Pancreas (tissue), 10 donors: ENCODE measurements at regions not wholly inside any gene's neighbourhood (a gene's known extent, or its start where the extent isn't known, plus 50 kb on each side); places are given as distances from the start of the nearest gene placed in this dataset.

Experiments used
- ATAC-seq, 4 donors: fragments of 200-7000 bp; cut with Tn5 transposase; one replicate each; pipeline versions ENCODE4 v1.8.0 to v1.9.1; 2020; ENCODE audit warnings: mild to moderate bottlenecking in 4 of 4, moderate library complexity in 4 of 4
- DNase-seq, 6 donors: peaks; one replicate each; pipeline ENCODE4 v3.0.0-alpha.2; 2020
- FAIRE-seq: peaks from 2 replicates; lab custom pipeline; 2012; peaks lifted over from hg19 to GRCh38; lab: Jason Lieb, UNC
- H3K27ac ChIP-seq, 4 donors: fragments of 200-600 bp; sonication (generic); 1 replicate in 3 of 4; 2 replicates in 1 of 4; pipeline versions ENCODE4 v1.5.0 to v1.8.0; 2020
- H3K27me3 ChIP-seq, 4 donors: fragments of 200-600 bp; one replicate each; pipeline ENCODE4 v1.8.0; 2021
- H3K36me3 ChIP-seq, 3 donors: fragments of 200-600 bp; sonication (generic) in 1 of 3; one replicate each; pipeline versions ENCODE4 v1.5.0 to v1.8.0; 2020 to 2021
- H3K4me1 ChIP-seq, 3 donors: fragments of 200-600 bp; one replicate each; pipeline ENCODE4 v1.8.0; 2021
- H3K4me3 ChIP-seq, 4 donors: fragments of 200-600 bp; sonication (generic) in 2 of 4; one replicate each; pipeline versions ENCODE4 v1.5.0 to v1.8.0; 2020 to 2021
- H3K9me3 ChIP-seq, 4 donors: fragments of 200-600 bp; one replicate each; pipeline ENCODE4 v1.8.0; 2021
- WGBS, 2 donors: extraction: QIAGEN DNeasy Blood & Tissue Kit; methylation state at CpG; one replicate each; pipeline ENCODE4 v1.1.7; 2013; 5-methylcytosine and 5-hydroxymethylcytosine counted together
- intact Hi-C, 3 donors: fragments of 100-400 bp; cut with DNase I; formaldehyde crosslinking; loops; one replicate each; pipeline versions ENCODE4 v1.11.1 to v1.14.2; 2022
- TF ChIP-seq, protein P1 (sequence below), 4 donors: fragments of 200-600 bp; sonication (generic) in 3 of 4; IDR thresholded peaks; one replicate each; pipeline versions ENCODE4 v1.5.0 to v1.8.0; 2021; ENCODE audit warnings: antibody characterized with exemption in 4 of 4
- donor health status: healthy with polysubstance abuse.
- donor health status: DM: no; HTN: no; CAD: no; lungs with moderate emphysema.
- donor health status: DM: no; HTN: no; CAD: no.
- donor health status: control.
- donor health status: control.
- donor health status: Bipolar disorder and iron deficiency.
- donor health status: DM: yes; HTN: yes; CAD: no.
- donor health status: DM: no; HTN: no; CAD: no.
- donor health status: DM: no; HTN: no; CAD: no.
- donor health status: DM: yes; HTN: yes; CAD: no.

DNA sequence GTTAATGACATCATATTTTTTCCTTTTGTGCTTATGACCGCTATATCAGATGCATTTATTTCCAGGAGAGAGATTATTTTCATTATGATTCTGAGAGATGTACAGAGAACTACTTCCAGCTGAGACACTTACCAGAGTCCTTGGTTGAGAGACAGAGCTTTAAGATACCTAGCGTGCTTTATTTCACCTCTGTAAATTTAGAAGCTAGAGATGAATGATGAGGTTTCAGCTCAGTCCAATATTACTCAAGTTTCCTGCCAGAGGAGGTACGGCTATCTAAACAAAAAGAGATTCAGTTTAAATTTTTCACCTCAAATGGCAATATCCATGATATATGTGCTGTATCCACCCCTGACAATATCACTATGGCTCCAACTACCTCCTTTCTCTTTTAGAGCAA lies 182.6 kb upstream of the FAM3C start:
- H3K36me3 ChIP-seq, result no peaks in the 10 kb centered on the region
- TF ChIP-seq, protein P1, sequence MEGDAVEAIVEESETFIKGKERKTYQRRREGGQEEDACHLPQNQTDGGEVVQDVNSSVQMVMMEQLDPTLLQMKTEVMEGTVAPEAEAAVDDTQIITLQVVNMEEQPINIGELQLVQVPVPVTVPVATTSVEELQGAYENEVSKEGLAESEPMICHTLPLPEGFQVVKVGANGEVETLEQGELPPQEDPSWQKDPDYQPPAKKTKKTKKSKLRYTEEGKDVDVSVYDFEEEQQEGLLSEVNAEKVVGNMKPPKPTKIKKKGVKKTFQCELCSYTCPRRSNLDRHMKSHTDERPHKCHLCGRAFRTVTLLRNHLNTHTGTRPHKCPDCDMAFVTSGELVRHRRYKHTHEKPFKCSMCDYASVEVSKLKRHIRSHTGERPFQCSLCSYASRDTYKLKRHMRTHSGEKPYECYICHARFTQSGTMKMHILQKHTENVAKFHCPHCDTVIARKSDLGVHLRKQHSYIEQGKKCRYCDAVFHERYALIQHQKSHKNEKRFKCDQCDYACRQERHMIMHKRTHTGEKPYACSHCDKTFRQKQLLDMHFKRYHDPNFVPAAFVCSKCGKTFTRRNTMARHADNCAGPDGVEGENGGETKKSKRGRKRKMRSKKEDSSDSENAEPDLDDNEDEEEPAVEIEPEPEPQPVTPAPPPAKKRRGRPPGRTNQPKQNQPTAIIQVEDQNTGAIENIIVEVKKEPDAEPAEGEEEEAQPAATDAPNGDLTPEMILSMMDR (IDR thresholded peaks at IDR 0.05), result no peak
- no peak overlapping the region for H3K4me3 ChIP-seq
- H3K9me3 ChIP-seq, result no peaks in the 10 kb centered on the region
- no peak for FAIRE-seq
- peaks cover 5 to 18% (median 13%) of the 10 kb centered on the region in 3 donors for H3K4me1 ChIP-seq
- intact Hi-C loops, result no loop called here
- no peak for DNase-seq
- no peak for ATAC-seq
- H3K27ac ChIP-seq, result no peak overlapping the region
- WGBS, 2 donors, result 63 to 80% methylated on average over 3 of the region's 3 CpGs
- no peaks in the 10 kb centered on the region for H3K27me3 ChIP-seq

DNA sequence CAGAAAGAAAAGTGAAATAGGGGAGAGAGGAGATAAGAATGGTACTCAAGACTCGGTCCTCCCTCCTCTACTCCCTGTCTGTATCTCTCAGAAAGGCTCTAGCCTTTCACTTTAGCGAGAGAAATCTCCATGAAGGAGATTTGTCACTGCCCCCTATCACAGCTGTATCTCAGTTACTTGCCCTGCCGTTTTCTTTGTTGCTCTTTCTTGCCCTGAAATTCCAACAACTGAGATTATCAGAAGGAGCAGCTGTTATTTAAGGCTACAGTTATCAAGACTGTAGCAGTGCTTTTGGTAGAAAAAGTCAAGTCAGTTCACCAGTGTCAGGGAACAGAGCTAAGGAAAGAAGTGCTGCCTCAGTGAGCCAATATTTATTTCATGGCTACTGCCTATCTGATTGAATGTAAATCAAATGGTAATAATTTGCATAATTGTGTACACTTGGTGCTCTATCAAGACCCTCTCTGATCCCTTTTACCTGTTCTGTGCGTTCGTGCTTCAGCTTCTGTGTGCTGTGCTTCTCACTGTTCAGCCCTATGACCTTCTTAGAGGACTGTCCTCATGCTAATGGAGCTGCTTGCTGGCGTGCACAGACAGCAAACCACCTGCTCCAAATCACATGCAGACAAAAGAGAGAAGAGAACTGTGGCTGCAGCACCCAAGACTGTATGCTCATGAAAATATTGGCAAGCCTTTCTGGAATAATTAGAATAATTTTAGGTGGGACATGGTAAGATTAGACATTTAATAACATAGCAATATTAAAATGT lies 180.2 kb upstream of the FAM3C start:
- no peak for FAIRE-seq
- Histone ChIP-seq H3K27ac (no peak overlapping the region), H3K9me3 (no peaks in the 10 kb centered on the region), H3K4me3 (no peak overlapping the region), H3K36me3 (no peaks in the 10 kb centered on the region), H3K4me1 (peaks cover 0 to 7% (median 7%) of the 10 kb centered on the region in 3 donors), H3K27me3 (no peaks in the 10 kb centered on the region)
- TF ChIP-seq, protein P1 (IDR thresholded peaks at IDR 0.05), result no peak
- DNase-seq, result peak in 3 of 6 donors; percentile 14 to 29 (median 22)
- intact Hi-C loops, result no loop called here
- ATAC-seq, result peak; percentile 85 to 96 (median 90)
- 19 to 23% methylated on average over 6 of the region's 6 CpGs for WGBS, 2 donors

DNA sequence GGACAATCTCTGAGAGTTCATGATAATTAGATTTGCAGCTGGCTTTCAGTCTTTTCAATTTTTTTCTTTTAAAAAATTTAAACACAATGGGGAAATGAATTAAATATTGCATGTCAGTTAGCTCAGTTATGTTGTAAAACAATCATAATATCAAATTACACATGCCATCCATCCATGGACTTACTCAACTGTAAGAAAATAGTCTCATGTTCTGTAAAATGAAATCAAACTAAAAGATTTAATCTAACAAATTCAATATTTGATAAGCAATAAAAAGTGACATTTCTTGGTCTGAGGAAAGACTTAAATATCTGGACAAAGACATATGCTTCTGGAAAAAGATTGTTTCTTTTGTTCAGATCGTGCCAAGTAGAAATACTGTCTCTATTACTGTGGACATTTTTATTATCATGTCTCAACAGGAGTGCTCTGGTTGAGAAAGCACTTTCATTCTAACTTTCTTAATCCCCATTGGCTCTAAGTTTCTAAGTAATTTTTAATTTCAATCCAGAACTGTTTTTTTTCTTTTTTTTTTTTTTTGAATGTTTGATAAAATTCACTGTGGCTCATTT lies 179.2 kb upstream of the FAM3C start:
- DNase-seq, result no peak
- Histone ChIP-seq H3K4me3 (no peak overlapping the region), H3K27ac (no peak overlapping the region), H3K27me3 (no peaks in the 10 kb centered on the region), H3K4me1 (peaks cover 0 to 7% (median 7%) of the 10 kb centered on the region in 3 donors), H3K9me3 (no peaks in the 10 kb centered on the region), H3K36me3 (no peaks in the 10 kb centered on the region)
- TF ChIP-seq, protein P1 (IDR thresholded peaks at IDR 0.05), result no peak
- intact Hi-C loops, result no loop called here
- no peak for ATAC-seq
- 69 to 82% methylated on average over 1 of the region's 1 CpG for WGBS, 2 donors
- FAIRE-seq, result peak; percentile 80

DNA sequence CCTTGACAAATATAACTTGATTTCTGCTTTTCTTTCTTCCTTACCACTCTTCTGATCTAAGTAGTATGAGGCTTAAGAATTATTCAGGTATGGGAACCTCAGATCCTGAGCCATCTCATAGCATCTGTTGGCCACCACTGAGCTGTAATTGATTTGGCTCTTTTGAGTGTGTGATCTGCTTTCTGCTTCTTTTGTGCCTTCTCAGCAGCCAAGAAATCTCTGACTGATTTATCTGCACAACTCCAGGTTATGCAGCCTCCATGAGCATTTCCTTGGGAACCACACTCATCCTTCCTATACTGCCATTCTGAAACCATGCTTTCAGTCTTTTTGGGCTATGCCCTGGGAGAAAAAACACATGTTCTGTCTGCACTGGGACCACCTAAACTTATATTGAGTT lies 178.0 kb upstream of the FAM3C start:
- DNase-seq, result no peak
- Histone ChIP-seq H3K36me3 (no peaks in the 10 kb centered on the region), H3K9me3 (no peaks in the 10 kb centered on the region), H3K4me1 (peaks cover 0 to 7% (median 7%) of the 10 kb centered on the region in 3 donors), H3K4me3 (no peak overlapping the region), H3K27ac (no peak overlapping the region), H3K27me3 (no peaks in the 10 kb centered on the region)
- FAIRE-seq, result no peak
- ATAC-seq, result no peak
- TF ChIP-seq, protein P1 (IDR thresholded peaks at IDR 0.05), result no peak
- intact Hi-C loops, result no loop called here

DNA sequence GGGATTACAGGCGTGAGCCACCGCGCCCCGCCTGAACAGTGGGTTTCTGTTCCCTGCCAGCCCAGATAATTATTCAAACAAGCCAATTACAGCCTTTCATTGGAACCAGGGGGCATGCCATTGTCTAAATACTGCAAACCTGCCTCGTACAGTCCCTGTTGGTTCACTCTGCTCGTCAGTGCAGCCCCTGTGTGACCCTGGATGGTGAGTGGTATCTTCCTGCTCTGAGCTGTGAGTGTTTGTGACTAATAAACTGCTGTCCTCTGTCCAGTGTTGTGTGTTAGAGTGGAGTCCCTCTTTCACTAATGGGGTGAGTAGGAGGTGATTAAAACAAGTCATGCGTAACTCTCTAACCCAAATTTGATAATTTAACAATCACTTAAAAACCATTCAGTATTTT lies 176.5 kb upstream of the FAM3C start:
- WGBS, 2 donors, result 90 to 92% methylated on average over 7 of the region's 7 CpGs
- no peak overlapping the region for H3K27ac ChIP-seq
- TF ChIP-seq, protein P1 (IDR thresholded peaks at IDR 0.05), result no peak

More for the DNA sequence above, 176.5 kb upstream of the FAM3C start:
- Histone ChIP-seq H3K36me3 (no peaks in the 10 kb centered on the region), H3K9me3 (no peaks in the 10 kb centered on the region), H3K4me1 (peaks cover 0 to 7% (median 7%) of the 10 kb centered on the region in 3 donors), H3K4me3 (no peak overlapping the region), H3K27me3 (no peaks in the 10 kb centered on the region)
- intact Hi-C loops, result no loop called here
- ATAC-seq (no peak), DNase-seq (no peak), FAIRE-seq (no peak)
